ENCODE measurements at regions not wholly inside any gene's neighbourhood (a gene's known extent, or its start where the extent isn't known, plus 50 kb on each side); places are given as distances from the start of the nearest gene placed in this dataset.

GRCh38 chr18:37636831-37637477, 71.4 kb upstream of the CELF4 start:
- H2AFZ ChIP-seq (ENCODE audit: low read length): no peak overlapping the region
- no peak for DNase-seq (ENCODE audit: low spot score)
- no TSS peak for BruUV-seq (replicated peaks)
- no peak overlapping the region for H3K27ac ChIP-seq (ENCODE audit: low read depth, low read length, poor library complexity, severe bottlenecking)
- no peaks in the 10 kb centered on the region for H4K20me1 ChIP-seq (ENCODE audit: insufficient read depth, low read length)
- TF ChIP-seq EZH2phosphoT487 (IDR thresholded peaks at IDR 0.05; ENCODE audit: borderline replicate concordance, low read depth, low read length): no peak
- no peak for TF ChIP-seq CTCF (conservative IDR thresholded peaks at IDR 0.05; ENCODE audit: low read length)
- CTCF ChIA-PET (ENCODE audit: unreplicated experiment): no interaction called here
- POLR2A ChIA-PET: no interaction called here
- no peaks in the 10 kb centered on the region for H3K79me2 ChIP-seq (ENCODE audit: insufficient read depth, low read depth, low read length)
- no peaks in the 10 kb centered on the region for H3K36me3 ChIP-seq (ENCODE audit: insufficient read depth, low read length)
- H3K4me1 ChIP-seq (ENCODE audit: insufficient read depth, low read length, poor library complexity, severe bottlenecking): no peaks in the 10 kb centered on the region
- H3K4me3 ChIP-seq (ENCODE audit: low read depth, low read length, poor library complexity, severe bottlenecking): no peak overlapping the region
- no peaks in the 10 kb centered on the region for H3K9me3 ChIP-seq (ENCODE audit: low read length)
- intact Hi-C loops (cut with micrococcal nuclease; ENCODE audit: unreplicated experiment): no loop called here
- no peaks in the 10 kb centered on the region for H3K9me2 ChIP-seq (ENCODE audit: insufficient read depth, low read length)
- no peak overlapping the region for H3K4me2 ChIP-seq (ENCODE audit: low read length)

GRCh38 chr18:37634516-37634915, 68.9 kb upstream of the CELF4 start:
- H3K27ac ChIP-seq (ENCODE audit: low read depth, low read length, poor library complexity, severe bottlenecking): no peak overlapping the region
- ChIA-PET CTCF (ENCODE audit: unreplicated experiment) (no interaction called here), POLR2A (no interaction called here)
- no peak for DNase-seq (ENCODE audit: low spot score)
- no peaks in the 10 kb centered on the region for H3K4me1 ChIP-seq (ENCODE audit: insufficient read depth, low read length, poor library complexity, severe bottlenecking)
- intact Hi-C loops (cut with micrococcal nuclease; ENCODE audit: unreplicated experiment): no loop called here
- no peaks in the 10 kb centered on the region for H4K20me1 ChIP-seq (ENCODE audit: insufficient read depth, low read length)
- H3K9me3 ChIP-seq (ENCODE audit: low read length): no peaks in the 10 kb centered on the region
- no peak for TF ChIP-seq CTCF (conservative IDR thresholded peaks at IDR 0.05; ENCODE audit: low read length)
- no peak for TF ChIP-seq EZH2phosphoT487 (IDR thresholded peaks at IDR 0.05; ENCODE audit: borderline replicate concordance, low read depth, low read length)
- H3K36me3 ChIP-seq (ENCODE audit: insufficient read depth, low read length): no peaks in the 10 kb centered on the region
- no peaks in the 10 kb centered on the region for H3K9me2 ChIP-seq (ENCODE audit: insufficient read depth, low read length)
- no peak overlapping the region for H3K4me2 ChIP-seq (ENCODE audit: low read length)
- H2AFZ ChIP-seq (ENCODE audit: low read length): no peak overlapping the region
- no peaks in the 10 kb centered on the region for H3K79me2 ChIP-seq (ENCODE audit: insufficient read depth, low read depth, low read length)
- no peak overlapping the region for H3K4me3 ChIP-seq (ENCODE audit: low read depth, low read length, poor library complexity, severe bottlenecking)
- no TSS peak for BruUV-seq (replicated peaks)

- no peak for DNase-seq (ENCODE audit: low spot score)
- ChIA-PET POLR2A (no interaction called here), CTCF (ENCODE audit: unreplicated experiment) (no interaction called here)
- no peak overlapping the region for H3K4me3 ChIP-seq (ENCODE audit: low read depth, low read length, poor library complexity, severe bottlenecking)
- no peaks in the 10 kb centered on the region for H3K4me1 ChIP-seq (ENCODE audit: insufficient read depth, low read length, poor library complexity, severe bottlenecking)
- no TSS peak for BruUV-seq (replicated peaks)
- TF ChIP-seq EZH2phosphoT487 (IDR thresholded peaks at IDR 0.05; ENCODE audit: borderline replicate concordance, low read depth, low read length): no peak
- no peak for TF ChIP-seq CTCF (conservative IDR thresholded peaks at IDR 0.05; ENCODE audit: low read length)
- no peaks in the 10 kb centered on the region for H3K9me2 ChIP-seq (ENCODE audit: insufficient read depth, low read length)
- no peak overlapping the region for H2AFZ ChIP-seq (ENCODE audit: low read length)
- no peaks in the 10 kb centered on the region for H3K9me3 ChIP-seq (ENCODE audit: low read length)
- intact Hi-C loops (cut with micrococcal nuclease; ENCODE audit: unreplicated experiment): no loop called here
- no peak overlapping the region for H3K27ac ChIP-seq (ENCODE audit: low read depth, low read length, poor library complexity, severe bottlenecking)
- no peaks in the 10 kb centered on the region for H3K36me3 ChIP-seq (ENCODE audit: insufficient read depth, low read length)
- no peaks in the 10 kb centered on the region for H3K79me2 ChIP-seq (ENCODE audit: insufficient read depth, low read depth, low read length)
- no peaks in the 10 kb centered on the region for H4K20me1 ChIP-seq (ENCODE audit: insufficient read depth, low read length)
- H3K4me2 ChIP-seq (ENCODE audit: low read length): no peak overlapping the region
Measured at GRCh38 chr18:37631422-37631821, 65.8 kb upstream of the CELF4 start.
